ENCODE measurements at regions not wholly inside any gene's neighbourhood (a gene's known extent, or its start where the extent isn't known, plus 50 kb on each side); places are given as distances from the start of the nearest gene placed in this dataset.

DNA sequence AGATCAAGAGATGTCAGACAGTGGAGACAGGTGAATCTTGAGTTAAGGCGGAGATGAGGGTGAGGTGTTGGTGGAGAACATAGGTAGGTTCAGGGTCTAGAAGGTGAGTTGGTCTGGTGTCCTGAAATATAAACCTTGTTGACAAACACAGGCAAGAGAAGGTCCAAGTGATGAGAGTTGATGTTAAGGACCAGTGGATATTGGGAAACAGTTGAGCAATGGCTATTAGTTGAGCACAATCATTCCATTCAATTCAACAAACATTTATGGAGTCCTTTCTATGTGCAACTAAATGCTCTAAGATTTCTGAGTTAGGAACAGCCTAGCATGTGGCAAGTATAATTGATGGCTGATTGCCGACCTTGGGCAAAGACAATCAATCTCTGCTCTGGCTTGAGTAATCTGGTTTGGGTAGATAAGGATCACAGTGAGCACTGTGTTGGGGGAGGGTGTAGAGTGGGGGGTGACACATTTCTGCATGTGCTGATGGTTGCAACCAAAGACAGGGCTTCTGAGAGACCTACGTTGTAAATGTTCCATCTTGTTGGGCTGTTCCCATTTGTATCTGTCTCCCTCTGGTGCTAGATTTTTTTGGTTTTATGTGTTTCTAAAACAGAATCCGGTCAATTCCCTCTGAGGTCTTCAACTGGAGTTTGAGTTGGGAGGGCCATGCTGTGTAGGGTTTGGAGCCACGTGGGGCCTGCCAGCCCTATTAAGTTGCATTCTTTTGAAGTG is 201.1 kb downstream of the BAMBI start (continued):
- TF ChIP-seq, protein P1, sequence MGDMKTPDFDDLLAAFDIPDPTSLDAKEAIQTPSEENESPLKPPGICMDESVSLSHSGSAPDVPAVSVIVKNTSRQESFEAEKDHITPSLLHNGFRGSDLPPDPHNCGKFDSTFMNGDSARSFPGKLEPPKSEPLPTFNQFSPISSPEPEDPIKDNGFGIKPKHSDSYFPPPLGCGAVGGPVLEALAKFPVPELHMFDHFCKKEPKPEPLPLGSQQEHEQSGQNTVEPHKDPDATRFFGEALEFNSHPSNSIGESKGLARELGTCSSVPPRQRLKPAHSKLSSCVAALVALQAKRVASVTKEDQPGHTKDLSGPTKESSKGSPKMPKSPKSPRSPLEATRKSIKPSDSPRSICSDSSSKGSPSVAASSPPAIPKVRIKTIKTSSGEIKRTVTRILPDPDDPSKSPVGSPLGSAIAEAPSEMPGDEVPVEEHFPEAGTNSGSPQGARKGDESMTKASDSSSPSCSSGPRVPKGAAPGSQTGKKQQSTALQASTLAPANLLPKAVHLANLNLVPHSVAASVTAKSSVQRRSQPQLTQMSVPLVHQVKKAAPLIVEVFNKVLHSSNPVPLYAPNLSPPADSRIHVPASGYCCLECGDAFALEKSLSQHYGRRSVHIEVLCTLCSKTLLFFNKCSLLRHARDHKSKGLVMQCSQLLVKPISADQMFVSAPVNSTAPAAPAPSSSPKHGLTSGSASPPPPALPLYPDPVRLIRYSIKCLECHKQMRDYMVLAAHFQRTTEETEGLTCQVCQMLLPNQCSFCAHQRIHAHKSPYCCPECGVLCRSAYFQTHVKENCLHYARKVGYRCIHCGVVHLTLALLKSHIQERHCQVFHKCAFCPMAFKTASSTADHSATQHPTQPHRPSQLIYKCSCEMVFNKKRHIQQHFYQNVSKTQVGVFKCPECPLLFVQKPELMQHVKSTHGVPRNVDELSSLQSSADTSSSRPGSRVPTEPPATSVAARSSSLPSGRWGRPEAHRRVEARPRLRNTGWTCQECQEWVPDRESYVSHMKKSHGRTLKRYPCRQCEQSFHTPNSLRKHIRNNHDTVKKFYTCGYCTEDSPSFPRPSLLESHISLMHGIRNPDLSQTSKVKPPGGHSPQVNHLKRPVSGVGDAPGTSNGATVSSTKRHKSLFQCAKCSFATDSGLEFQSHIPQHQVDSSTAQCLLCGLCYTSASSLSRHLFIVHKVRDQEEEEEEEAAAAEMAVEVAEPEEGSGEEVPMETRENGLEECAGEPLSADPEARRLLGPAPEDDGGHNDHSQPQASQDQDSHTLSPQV (IDR thresholded peaks at IDR 0.05), result peak; percentile 40; the same call in 1 of the 2 replicates
- peak; percentile 88 to 92 for TF ChIP-seq KDM1A (IDR thresholded peaks at IDR 0.05)

DNA sequence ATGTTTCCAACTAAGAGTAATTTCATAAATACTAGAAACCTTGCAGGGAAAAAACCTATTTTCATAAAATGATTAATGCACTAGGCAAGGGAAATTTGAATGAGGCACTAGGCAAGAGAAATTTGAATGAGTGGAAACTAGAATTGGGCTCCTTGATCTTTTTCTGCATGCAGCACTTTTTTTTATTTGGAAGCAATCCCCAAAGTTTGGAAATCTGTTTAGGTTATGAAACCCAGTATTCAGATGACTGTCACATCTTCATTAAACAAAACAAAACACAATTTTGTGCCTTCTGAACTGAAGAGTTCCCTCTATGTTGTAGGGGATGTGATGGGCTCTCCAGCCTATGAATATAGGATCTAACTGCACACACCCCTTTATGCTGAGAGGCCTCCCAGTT is 201.9 kb downstream of the BAMBI start:
- POLR2A ChIA-PET, result interaction anchor here (0.9 kb wide), 1 partner anchor 202 kb away, joined by 3 read pairs; the partner anchor contains the start of gene BAMBI
- ATAC-seq (no peak), DNase-seq (ENCODE audit: extremely low read depth in 1 of 4, low spot score in 3 of 4) (no peak), FAIRE-seq (no peak)
- no peaks in the 10 kb centered on the region for H3K36me3 ChIP-seq (ENCODE audit: control insufficient read depth, insufficient read depth, low read length)
- no peak overlapping the region for H3K27ac ChIP-seq (ENCODE audit: extremely low read depth, low read depth, low read length)
- BruUV-seq (replicated peaks), result no TSS peak
- no peak overlapping the region for H2AFZ ChIP-seq (ENCODE audit: low read depth, low read length)
- no peaks in the 10 kb centered on the region for H3K9me3 ChIP-seq (replicated peaks; ENCODE audit: control insufficient read depth, insufficient read depth, low read depth, low read length)
- intact Hi-C loops (cut with micrococcal nuclease) (loop anchor here (2.0 to 5.0 kb wide), 3 partner anchors 72 to 202 kb away; partner anchors contain the start of gene BAMBI), in situ Hi-C loops (cut with MboI) (loop anchor here (10.0 kb wide), 1 partner anchor 204 kb away; the partner anchor contains the start of gene BAMBI)
- TF ChIP-seq ZNF134 (CRISPR knock-in tag; conservative IDR thresholded peaks at IDR 0.05), result no peak
- no peak for TF ChIP-seq MCM2 (IDR thresholded peaks at IDR 0.05; ENCODE audit: low read depth)
- TF ChIP-seq TAL1 (IDR thresholded peaks at IDR 0.05), result no peak
- no peak for TF ChIP-seq ZNF699 (CRISPR knock-in tag; IDR thresholded peaks at IDR 0.05; ENCODE audit: insufficient replicate concordance)
- TF ChIP-seq, protein P2, sequence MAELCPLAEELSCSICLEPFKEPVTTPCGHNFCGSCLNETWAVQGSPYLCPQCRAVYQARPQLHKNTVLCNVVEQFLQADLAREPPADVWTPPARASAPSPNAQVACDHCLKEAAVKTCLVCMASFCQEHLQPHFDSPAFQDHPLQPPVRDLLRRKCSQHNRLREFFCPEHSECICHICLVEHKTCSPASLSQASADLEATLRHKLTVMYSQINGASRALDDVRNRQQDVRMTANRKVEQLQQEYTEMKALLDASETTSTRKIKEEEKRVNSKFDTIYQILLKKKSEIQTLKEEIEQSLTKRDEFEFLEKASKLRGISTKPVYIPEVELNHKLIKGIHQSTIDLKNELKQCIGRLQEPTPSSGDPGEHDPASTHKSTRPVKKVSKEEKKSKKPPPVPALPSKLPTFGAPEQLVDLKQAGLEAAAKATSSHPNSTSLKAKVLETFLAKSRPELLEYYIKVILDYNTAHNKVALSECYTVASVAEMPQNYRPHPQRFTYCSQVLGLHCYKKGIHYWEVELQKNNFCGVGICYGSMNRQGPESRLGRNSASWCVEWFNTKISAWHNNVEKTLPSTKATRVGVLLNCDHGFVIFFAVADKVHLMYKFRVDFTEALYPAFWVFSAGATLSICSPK (IDR thresholded peaks at IDR 0.05; ENCODE audit: borderline replicate concordance), result no peak
- TF ChIP-seq ZNF282 (CRISPR knock-in tag; IDR thresholded peaks at IDR 0.05), result no peak
- peaks cover 0 to 3% of the 10 kb centered on the region in 2 experiments; a peak in 1 of 5 replicates for H3K4me1 ChIP-seq (replicated peaks in 1 of 2; ENCODE audit: control insufficient read depth in 2 of 2, insufficient read depth in 2 of 2, low read length in 2 of 2)
- no peak overlapping the region for H3K4me3 ChIP-seq
- no peaks in the 10 kb centered on the region for H3K9me1 ChIP-seq (ENCODE audit: control insufficient read depth, insufficient read depth, low read length)
- CTCF ChIA-PET (ENCODE audit: low intra/inter-chr PET ratio), result interaction anchor here (0.6 to 1.9 kb wide), 2 partner anchors 203 to 215 kb away, joined by 3 to 13 read pairs; no protein-coding TSS in a partner anchor
- H3K79me2 ChIP-seq (ENCODE audit: control insufficient read depth, insufficient read depth, low read length), result no peaks in the 10 kb centered on the region
- H4K20me1 ChIP-seq (replicated peaks; ENCODE audit: control insufficient read depth, insufficient read depth, low read length), result no peaks in the 10 kb centered on the region
- no peak overlapping the region for H3K9ac ChIP-seq (ENCODE audit: insufficient read depth in 1 of 2, low read depth in 2 of 2, low read length in 2 of 2)
- H3K27me3 ChIP-seq (ENCODE audit: control insufficient read depth in 2 of 2, insufficient read depth in 2 of 2, low read length in 2 of 2), result no peaks in the 10 kb centered on the region
- H3K4me2 ChIP-seq (ENCODE audit: insufficient read depth, low read length), result no peak overlapping the region
